KMS-11 (cell line): ENCODE measurements at regions not wholly inside any gene's neighbourhood (a gene's known extent, or its start where the extent isn't known, plus 50 kb on each side); places are given as distances from the start of the nearest gene placed in this dataset.

Experiments used
- H2AFZ ChIP-seq: fragments of 200-600 bp; sonication (generic); 2 replicates; pipeline ENCODE4 v1.6.1; 2016; ENCODE audit warnings: antibody characterized with exemption, mixed run types, low read depth
- H3K27ac ChIP-seq: fragments of 200-600 bp; sonication (generic); 2 replicates; pipeline ENCODE4 v1.6.1; 2016; ENCODE audit warnings: mild to moderate bottlenecking, mixed run types
- H3K27me3 ChIP-seq: fragments of 200-600 bp; sonication (generic); 2 replicates; pipeline ENCODE4 v1.6.1; 2017; ENCODE audit warnings: mild to moderate bottlenecking, low read depth, mixed run types, moderate library complexity; ENCODE audit not compliant: insufficient read depth
- H3K36me3 ChIP-seq: fragments of 200-600 bp; sonication (generic); 2 replicates; pipeline ENCODE4 v1.6.1; 2017; ENCODE audit warnings: mild to moderate bottlenecking, mixed run types; ENCODE audit not compliant: insufficient read depth
- H3K4me1 ChIP-seq: fragments of 200-600 bp; sonication (generic); 2 replicates; pipeline ENCODE4 v1.6.1; 2016; ENCODE audit warnings: mild to moderate bottlenecking, low read depth, mixed run types; ENCODE audit not compliant: poor library complexity, severe bottlenecking
- H3K4me2 ChIP-seq: fragments of 200-600 bp; sonication (generic); 2 replicates; pipeline ENCODE4 v1.7.0; 2016; ENCODE audit warnings: mild to moderate bottlenecking, mixed run types
- H3K4me3 ChIP-seq: fragments of 200-600 bp; sonication (generic); IDR thresholded peaks from 2 replicates; pipeline ENCODE4 v1.6.1; 2017; ENCODE audit warnings: low read depth, low read length, mixed read lengths; ENCODE audit not compliant: insufficient read depth
- H3K79me2 ChIP-seq: fragments of 200-600 bp; sonication (generic); 2 replicates; pipeline ENCODE4 v1.6.1; 2016; ENCODE audit warnings: low read depth, mixed run types; ENCODE audit not compliant: insufficient read depth
- H3K9ac ChIP-seq: fragments of 200-600 bp; sonication (generic); 2 replicates; pipeline ENCODE4 v1.6.1; 2016; ENCODE audit warnings: mild to moderate bottlenecking, mixed run types
- H4K20me1 ChIP-seq: fragments of 200-600 bp; sonication (generic); 2 replicates; pipeline ENCODE4 v1.6.1; 2016; ENCODE audit warnings: mild to moderate bottlenecking, mixed run types; ENCODE audit not compliant: insufficient read depth
- TF ChIP-seq, protein P1 (sequence below): fragments of 200-600 bp; sonication (generic); conservative IDR thresholded peaks from 2 replicates; pipeline ENCODE4 v1.6.1; 2017; ENCODE audit warnings: low read depth, mild to moderate bottlenecking, antibody characterized with exemption, low read length, moderate library complexity, mixed read lengths

DNA sequence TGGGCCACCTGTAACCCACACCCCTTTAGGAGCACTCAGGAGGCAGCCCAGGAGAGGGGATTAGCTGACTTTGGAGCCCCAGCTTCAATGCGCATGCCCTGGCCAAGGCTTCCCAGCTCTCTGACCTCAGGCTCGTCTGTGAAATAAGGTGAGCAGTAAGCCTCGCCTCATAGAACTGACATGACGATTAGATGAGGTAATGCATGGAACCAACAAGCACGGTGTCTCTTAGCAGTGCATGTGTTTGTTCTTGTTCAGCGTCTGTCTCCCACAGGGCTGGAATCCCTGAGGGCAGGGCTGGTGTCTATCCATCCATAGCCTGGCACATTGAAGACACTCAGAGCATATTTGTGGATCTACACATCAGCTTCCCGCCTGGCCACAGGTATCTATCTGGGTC lies 415.4 kb downstream of the MN1 start:
- Histone ChIP-seq H3K4me1 (peaks cover 5% of the 10 kb centered on the region), H3K4me3 (no peak overlapping the region), H3K27ac (no peak overlapping the region), H3K79me2 (no peaks in the 10 kb centered on the region), H3K9ac (no peak overlapping the region), H2AFZ (no peak overlapping the region), H3K36me3 (no peaks in the 10 kb centered on the region), H3K27me3 (peaks cover 5% of the 10 kb centered on the region; the same call in 1 of the 2 replicates), H3K4me2 (no peak overlapping the region), H4K20me1 (no peaks in the 10 kb centered on the region)
- TF ChIP-seq, protein P1, sequence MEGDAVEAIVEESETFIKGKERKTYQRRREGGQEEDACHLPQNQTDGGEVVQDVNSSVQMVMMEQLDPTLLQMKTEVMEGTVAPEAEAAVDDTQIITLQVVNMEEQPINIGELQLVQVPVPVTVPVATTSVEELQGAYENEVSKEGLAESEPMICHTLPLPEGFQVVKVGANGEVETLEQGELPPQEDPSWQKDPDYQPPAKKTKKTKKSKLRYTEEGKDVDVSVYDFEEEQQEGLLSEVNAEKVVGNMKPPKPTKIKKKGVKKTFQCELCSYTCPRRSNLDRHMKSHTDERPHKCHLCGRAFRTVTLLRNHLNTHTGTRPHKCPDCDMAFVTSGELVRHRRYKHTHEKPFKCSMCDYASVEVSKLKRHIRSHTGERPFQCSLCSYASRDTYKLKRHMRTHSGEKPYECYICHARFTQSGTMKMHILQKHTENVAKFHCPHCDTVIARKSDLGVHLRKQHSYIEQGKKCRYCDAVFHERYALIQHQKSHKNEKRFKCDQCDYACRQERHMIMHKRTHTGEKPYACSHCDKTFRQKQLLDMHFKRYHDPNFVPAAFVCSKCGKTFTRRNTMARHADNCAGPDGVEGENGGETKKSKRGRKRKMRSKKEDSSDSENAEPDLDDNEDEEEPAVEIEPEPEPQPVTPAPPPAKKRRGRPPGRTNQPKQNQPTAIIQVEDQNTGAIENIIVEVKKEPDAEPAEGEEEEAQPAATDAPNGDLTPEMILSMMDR, result no peak

DNA sequence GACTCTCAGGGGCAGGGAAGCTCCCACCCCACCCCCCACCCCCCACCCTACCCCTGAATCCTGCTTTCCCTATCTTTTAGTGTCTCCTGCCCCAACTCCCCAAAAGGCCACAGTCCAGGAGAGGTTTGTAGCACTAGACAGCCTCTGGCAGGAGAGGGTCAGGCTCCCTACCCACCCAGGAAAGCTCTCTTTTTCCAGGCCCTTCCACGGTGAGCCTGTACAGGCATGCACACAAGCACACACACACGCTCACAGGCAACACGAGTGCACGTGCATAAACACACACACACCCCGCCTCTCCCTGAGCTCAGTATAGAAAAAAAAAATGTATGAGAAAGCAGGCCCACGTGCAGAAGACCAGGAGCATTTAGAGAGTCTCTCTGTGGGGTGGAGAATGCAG lies 414.0 kb downstream of the MN1 start:
- no peaks in the 10 kb centered on the region for H3K79me2 ChIP-seq

DNA sequence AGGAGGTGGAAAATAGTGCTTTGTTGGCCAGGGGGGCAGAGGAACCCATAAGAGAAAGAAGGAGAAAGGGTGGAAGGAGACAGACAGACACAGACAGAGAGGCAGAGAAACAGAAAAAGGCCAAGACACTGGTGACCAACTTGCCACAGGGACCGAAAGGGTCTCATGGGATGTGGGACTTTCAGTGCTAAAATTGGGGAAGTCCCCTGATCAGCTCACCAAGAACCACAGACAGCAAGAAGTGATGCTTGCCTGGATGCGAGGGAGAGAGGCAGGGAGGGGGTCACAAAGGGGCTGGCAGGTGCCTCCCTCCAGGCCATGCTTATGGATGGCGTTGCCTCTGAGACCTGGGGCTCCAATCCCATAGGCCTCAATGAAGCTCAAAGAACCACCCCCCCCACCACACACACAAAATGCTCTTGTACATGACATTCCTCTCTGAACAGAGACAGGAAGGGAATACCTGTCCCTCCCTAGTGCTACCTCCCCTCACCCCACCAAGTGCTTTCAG lies 413.4 kb downstream of the MN1 start:
- Histone ChIP-seq H3K9ac (no peak overlapping the region), H3K27ac (no peak overlapping the region), H2AFZ (no peak overlapping the region), H3K4me2 (no peak overlapping the region), H3K27me3 (peaks cover 9% of the 10 kb centered on the region; the same call in 1 of the 2 replicates), H3K79me2 (no peaks in the 10 kb centered on the region), H4K20me1 (no peaks in the 10 kb centered on the region), H3K36me3 (no peaks in the 10 kb centered on the region), H3K4me1 (no peaks in the 10 kb centered on the region), H3K4me3 (no peak overlapping the region)
- TF ChIP-seq, protein P1, result no peak

More for the DNA sequence above, 414.0 kb downstream of the MN1 start:
- no peak overlapping the region for H3K27ac ChIP-seq
- no peaks in the 10 kb centered on the region for H3K4me1 ChIP-seq
- H3K36me3 ChIP-seq, result no peaks in the 10 kb centered on the region
- no peak overlapping the region for H3K4me2 ChIP-seq
- peaks cover 9% of the 10 kb centered on the region; the same call in 1 of the 2 replicates for H3K27me3 ChIP-seq
- H3K9ac ChIP-seq, result no peak overlapping the region
- TF ChIP-seq, protein P1, result no peak
- no peak overlapping the region for H3K4me3 ChIP-seq
- H4K20me1 ChIP-seq, result no peaks in the 10 kb centered on the region
- H2AFZ ChIP-seq, result no peak overlapping the region

DNA sequence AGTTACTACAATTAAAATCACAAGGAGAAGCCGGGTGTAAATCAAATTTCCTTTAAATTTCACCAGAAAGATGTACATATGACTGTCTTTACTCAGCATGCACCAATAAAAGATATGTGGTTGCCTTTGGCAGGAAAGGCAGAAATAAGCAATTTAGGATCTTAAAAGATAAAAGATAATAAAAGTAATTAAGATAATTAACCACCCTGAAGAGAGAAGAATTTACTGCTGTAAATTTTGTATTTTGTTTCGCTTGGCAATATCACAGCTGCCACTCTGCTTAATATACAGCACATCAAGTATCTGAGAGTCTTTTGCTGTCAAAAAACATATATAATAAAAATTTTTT lies 411.9 kb downstream of the MN1 start:
- no peak overlapping the region for H2AFZ ChIP-seq
- TF ChIP-seq, protein P1, result no peak
- no peaks in the 10 kb centered on the region for H3K4me1 ChIP-seq
- no peak overlapping the region for H3K9ac ChIP-seq
- no peaks in the 10 kb centered on the region for H4K20me1 ChIP-seq
- no peaks in the 10 kb centered on the region for H3K36me3 ChIP-seq
- no peak overlapping the region for H3K4me2 ChIP-seq
- H3K27me3 ChIP-seq, result peaks cover 9% of the 10 kb centered on the region; the same call in 1 of the 2 replicates
- no peaks in the 10 kb centered on the region for H3K79me2 ChIP-seq
- no peak overlapping the region for H3K27ac ChIP-seq
- no peak overlapping the region for H3K4me3 ChIP-seq
